LoVo (cell line): ENCODE measurements at regions not wholly inside any gene's neighbourhood (a gene's known extent, or its start where the extent isn't known, plus 50 kb on each side); places are given as distances from the start of the nearest gene placed in this dataset.

Source experiments
- DNase-seq: peaks from one replicate; pipeline ENCODE4 v3.0.0-alpha.2; 2016; ENCODE audit warnings: low spot score

DNA sequence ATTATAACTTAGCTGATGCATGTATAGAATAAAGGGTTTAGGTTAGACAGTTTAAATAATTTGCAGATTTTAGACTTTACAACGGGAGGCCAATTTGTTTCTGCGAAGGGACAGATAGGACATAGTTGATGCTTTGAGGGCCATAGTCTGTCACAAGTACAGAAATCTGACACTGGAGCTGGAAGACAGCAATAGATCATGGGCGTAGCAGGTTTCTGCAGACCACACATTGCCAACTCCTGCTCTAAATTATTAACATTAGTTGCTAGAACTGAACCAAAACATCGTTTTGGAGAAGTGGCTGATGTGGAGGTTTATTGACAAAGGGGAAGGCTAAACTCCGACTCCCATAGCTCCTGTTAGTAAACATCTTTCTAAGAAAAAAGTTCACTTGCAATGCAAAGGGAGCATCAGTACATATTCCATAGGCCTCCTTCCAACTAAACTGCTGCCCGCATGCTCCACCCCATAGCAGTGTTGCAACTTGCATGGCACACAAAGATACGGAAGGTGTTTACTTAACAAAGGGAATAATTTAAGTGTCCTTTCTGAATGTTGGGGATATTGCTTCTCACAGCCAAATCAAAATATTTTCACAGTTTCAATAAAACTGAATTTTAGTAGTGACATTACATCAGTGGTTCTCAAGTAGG is 862.0 kb upstream of the CXADR start:
- DNase-seq = no peak

DNA sequence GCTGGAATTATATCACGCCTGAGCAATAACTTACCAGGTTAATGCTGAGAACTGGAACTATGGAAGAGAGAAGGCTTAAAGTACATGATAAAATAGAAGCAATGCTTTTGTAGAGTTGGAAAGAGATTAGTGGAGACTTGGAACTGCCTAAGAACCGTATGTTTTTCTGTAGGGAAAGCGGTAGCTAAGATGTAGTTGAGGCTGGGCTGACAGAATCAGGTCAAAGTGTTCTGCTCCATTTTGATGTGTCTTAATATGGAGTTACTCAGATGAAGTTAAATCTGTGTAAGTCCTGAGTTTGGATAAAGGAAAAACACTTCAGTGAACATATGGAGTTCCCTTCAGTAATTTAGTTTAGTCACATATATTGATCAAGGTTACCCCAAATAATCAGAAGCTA is 860.9 kb upstream of the CXADR start:
- DNase-seq = no peak

DNA sequence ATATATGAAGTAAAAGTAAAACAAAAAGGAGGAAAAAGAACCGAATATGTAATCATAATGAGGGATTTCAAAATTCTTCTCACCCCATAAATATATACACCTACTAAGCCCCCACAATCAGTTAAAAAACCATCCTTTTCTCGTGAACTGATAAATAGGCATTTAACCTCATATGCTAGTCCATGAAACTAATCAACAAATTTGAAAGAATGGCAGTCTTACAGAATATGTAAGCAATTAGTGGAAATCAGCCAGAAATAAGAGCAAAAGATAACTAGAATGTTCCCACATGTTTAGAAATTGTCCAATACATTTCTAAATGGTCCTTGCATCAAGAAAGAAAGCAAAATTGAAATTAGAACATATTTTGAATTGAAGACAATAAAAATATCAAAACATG is 849.4 kb upstream of the CXADR start:
- DNase-seq = no peak

DNA sequence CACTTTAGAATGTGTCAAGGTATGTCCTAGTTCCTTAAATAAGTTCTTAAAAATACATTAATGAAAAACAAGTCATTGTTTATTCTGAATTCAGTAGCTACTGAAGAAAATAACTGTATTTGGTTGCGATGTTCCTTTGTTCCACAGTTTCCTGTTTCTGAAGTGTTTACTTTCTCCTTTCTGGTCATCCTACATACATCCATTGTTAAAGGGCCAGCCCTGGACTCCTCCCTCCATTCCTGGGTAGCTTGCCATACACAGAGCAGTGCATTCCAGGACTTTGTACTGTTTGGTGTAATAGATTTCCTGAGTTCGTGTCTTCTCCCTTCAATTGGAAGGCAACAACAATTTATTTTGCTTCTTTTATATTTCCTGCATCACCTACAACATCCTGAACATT is 845.4 kb upstream of the CXADR start:
- DNase-seq = no peak

DNA sequence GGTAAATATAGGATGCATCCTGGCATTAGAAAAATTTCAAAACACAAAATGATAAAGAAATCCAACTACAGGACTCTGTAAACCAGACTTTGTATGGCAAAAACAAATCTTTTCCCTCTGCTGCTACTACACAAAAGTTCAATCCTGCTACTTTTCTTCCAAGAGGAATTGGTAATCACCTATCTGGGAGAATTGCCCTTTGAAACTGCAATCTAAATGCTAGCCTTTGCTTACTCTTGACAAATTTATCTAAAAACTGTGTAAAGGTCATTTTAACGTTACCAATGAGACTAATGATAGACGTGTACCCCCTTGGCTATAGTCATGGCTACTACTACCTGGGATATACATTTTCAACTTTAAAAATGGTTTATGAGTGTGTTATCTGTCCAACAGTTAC is 837.9 kb upstream of the CXADR start:
- no peak for DNase-seq

DNA sequence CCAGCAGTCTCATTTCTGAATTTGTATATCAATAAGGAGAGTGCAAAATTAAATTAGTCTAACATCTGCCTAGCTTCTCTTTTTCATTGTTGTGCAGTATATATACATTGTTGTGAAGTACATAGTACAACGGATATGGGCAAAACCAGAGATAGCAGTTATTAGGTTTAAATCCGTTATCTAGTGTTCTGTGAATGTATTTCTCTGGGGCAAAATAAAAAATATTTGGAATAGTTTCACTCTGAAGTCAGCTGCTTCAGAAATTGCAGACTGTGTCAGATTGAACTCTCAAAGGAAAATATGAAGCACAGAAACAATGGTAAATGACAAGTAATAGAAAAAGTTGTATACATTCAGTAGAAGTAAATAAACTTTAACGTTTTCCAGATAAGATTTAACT is 836.5 kb upstream of the CXADR start:
- DNase-seq = no peak

DNA sequence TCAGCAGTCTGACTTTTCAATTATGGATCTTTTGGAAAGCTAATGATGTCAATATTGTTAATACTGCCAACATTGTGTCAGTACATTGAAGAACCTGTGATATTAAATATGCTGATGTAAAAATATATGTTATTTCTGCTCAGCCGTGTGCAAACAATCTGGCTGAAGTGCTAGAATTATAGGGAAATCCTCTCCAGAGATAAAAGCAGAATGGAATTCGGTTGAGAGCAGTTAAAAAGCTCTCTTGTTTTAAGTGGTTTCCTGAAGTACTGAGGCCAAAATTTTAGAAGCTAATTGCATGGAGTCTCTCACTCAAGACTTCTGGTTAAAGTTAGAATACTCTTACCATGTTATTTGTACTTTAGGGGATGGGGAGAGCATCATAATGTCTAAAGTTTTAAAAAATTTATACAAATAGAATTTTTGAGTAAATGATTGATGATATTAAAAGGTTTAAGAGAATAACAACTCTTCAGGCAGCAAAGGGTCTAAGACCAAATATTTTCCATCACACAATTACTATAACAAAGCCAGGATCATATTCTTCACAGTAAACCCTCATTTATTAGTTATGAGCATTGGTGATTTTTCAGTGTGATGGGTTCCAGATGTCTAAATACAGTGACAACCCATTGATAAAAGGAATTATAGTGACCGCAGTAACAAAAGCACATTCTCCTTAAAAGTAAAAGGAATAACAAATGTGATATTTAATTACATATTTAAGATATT is 834.2 kb upstream of the CXADR start:
- DNase-seq = no peak

DNA sequence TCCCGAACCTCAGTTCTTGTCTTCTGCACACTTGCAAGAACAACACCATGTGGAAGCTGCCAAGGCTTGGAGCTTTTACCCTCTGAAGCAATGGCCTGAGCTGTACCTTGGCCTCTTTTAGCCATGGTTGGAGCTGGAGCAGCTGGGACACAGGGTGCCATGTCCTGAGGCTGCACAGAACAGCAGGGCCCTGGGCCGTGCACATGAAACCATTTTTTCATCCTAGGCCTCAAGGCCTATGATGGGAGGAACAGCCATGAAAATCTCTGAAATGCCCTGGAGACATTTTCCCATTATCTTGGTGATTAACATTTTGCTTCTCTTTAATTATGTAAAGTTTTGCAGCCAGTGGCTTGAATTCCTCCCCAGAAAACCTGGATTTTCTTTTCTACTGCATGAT is 817.8 kb upstream of the CXADR start:
- no peak for DNase-seq

DNA sequence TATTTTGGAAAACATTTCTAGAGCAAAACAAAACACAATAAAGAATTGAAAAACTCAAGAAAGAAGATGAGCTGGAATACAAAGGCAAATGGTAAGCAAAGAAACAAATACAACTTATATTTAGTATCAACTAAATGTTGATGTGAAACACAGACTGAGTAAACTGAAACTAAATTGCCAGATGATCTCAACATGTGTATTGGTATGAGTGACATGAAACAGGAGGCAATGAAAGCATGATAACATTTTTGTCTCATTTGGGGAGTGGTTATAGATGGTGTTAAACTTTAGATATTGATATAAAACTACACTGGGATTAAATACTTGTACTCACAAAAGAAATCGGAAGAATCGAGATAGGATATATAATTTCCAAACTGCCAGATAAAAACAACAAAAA is 805.6 kb upstream of the CXADR start:
- no peak for DNase-seq

DNA sequence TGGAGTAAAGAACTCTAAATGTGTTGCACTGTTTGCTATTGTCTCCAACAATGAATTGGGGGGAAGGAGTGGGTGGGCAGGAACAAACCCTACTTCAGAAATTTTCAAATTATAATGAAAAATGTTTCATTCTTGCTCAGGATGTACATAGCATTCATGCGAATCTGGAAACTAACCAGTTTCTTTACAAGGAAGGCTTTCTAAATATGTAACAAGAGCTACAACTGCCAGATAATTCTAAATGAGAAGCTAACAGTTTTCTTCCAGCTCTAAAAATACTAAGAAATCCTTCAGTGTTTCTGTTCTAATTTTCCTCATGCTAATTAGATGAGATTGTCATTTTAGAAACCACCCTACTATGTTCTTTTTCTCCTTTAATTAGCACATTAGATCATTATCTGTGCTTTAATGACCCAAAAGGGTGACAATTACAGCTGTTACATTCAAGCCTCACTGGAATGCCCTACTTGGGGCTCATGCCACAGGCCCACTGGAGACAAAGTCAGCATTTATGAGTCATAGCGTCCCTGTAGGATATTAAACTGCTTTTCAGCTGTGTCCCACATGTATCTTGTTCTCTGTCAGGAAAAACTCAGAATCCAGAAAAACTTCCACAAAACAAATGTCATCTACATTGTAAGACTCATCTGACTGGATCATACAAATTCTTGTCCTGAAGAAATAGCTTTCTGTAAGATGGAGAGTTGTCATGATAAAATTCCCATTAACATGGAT is 804.6 kb upstream of the CXADR start:
- DNase-seq = no peak

DNA sequence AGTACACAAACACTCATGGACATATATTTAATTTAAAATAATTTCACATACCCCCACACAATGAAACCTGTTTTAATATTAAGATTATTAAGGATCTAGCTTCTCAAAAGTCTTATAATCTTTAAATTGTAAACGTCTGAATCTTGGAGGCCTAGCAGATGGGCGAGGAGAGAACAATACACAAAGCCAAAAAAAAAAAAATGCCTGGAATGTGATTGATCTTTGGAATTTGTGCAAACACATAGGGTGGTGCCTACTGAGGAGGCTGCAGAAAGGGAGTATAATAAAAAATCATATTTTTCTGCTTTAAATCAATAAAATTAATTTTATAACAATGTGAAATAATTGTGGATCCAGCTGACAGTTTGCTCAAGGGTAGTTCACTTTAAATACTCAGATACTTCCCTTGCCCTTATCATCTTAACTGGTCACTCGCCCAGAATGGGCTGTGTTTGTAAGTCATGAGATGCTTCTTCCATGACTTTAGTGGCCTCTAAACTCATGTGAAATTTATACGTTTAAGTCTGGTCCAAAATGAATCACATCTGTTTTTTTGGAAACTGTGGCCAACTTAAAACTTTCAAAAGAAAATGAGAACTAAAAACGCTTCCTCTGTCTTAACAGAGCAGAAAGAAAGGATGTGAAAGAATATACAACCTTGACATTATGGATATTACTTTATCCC is 802.8 kb upstream of the CXADR start:
- DNase-seq = no peak

DNA sequence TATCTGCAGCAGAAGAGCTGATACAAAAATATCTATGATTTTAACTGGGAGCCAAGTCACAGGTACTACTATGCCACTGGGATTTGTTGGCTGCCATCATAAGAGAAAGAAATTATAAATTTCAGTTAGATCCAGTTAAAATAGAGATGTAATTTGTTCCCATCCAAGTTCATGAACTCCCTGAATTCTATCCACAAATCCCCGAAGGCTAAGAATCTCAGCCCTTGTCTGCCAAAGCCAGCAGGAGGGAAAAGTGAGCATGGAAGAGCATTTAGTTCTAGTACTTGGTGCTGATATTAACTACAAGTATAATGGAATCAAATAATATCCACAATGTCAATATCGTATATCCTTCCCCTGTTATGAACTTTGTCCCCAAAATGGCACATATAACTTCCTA is 801.1 kb upstream of the CXADR start:
- no peak for DNase-seq

DNA sequence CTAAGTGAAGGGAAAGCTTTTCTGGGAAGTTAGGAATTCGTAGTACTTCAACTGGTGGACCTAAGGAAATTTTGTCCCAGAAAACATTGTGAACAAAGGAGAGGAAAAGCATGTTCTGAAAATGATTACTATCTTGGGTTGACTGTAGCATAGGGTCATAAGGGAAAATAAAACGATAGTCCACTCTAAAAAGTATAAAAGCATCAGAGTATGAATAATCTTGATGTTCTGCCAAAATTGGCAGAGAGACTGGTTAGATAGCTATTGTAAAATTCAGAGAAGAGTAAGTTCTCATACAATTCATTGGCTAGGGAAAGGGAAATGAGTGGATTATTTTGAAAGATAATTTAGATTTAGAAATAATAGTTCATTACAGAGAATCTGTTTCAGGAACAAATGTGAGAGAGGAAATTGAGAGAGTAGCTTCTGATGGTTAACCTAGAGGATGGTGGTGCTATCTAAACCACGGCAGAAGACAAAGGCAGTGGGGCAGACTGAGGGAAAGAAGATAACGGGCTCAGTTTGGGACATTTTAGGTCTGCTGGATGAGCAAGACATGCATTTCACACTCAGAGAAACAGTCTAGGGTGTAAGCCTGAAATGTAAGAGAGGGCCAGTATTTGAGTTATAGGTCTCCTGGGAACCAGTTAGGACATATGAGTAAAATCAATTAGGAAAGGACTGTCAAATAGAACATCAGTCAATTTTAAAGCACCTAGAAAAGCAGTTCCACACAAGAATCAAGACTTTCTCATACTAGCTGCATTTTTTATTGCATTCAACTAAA is 799.3 kb upstream of the CXADR start:
- DNase-seq = no peak

DNA sequence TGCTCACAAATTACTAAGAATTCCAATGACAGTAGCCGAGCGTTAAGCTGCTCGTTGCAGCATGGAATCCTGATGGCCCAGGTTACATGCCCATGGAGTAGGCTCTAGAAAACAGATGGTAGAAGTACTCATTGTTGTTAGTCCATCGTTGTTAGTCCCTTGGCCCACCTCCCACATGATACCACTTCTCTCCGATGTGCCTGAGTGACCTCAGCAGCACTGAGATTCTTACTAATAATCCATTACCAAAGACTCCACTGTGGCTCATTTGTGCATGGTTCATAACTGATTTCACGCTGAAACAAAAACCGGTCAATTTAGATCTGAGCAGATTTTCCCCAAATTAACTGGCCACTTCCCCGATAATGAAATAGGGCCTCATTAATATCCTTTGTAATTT is 772.3 kb upstream of the CXADR start:
- no peak for DNase-seq

DNA sequence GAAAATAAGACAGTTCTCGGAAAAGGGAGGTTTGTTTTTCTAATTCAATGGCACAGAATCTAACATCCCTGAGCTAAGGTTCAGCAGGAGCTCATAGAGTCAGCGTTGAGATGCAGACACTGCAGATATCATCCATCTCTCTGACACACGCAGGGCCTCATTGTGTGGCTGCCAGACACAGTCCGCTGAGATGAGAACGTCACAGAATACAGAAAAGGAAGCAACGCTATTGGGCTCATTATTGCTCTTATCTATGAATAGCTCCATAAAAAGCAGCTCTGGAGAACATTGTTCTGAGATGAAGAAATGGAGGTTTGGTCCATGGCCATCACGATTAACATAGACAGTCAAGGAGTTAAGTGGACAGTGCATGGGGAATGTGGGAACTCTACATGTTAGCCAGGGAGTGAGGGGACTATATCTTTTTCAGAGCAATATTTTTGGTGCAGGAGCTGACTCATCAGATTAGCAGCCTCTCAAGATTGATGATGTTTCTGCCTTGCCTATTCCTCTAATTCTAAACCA is 771.6 kb upstream of the CXADR start:
- DNase-seq = no peak

DNA sequence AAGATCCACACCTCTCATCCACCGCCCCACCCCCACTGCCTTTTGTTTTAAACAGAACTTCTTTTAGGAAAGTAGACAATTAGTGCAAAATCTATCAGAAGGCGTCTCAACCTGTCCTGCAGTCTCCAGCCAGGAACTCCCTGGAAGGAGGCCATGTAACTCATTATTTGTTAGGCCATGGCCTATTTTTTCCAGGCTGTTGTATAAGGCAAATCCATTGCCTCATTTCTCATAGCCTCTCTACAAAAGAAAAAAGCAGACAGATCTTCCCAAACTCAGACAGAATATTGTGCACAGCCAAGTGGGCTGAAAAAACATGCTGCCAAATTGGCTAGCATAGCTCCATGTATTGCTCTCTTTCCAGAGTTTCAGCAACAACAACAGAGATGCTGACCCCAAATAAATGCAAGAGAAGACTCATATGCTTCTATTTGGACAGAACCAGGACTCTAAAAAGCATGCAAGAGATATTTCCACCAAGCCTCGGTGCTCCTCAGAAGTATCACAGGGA is 770.7 kb upstream of the CXADR start:
- no peak for DNase-seq

DNA sequence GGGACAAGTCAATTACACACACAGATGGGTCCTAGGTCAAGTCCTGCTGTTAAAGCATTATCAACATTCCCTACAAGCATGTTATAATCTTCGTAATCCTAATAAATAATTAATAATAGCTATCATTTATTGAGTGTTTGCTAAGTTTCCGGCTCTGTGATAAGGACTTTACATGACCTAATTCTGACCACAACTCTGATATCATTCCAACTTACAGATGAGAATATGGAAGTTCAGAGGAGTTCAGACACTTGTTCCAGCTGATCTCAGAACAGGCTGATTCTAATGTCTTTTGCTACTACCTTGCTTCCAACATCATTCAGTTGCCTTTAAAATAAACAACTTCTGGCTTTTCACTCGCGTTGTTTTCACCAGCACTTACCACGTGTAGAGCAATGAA is 770.1 kb upstream of the CXADR start:
- DNase-seq = no peak

DNA sequence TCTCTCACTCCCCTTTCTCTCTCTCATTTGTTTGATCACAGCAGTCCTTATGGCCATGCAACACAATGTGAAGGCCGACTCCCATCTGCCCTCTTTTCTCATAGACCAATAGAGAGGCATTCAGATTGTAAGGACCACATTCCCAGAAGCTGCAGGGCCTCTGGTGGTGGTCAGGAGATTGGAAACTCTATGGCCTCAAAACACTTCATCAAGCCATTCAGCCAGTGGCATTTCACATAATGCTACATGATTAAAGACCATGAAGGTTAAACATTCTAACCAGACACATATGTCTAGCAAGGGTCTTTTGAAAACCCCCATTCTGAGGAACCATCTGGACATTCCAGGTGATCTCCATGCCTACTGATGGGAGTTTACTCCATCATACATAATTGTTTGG is 769.5 kb upstream of the CXADR start:
- DNase-seq = no peak

DNA sequence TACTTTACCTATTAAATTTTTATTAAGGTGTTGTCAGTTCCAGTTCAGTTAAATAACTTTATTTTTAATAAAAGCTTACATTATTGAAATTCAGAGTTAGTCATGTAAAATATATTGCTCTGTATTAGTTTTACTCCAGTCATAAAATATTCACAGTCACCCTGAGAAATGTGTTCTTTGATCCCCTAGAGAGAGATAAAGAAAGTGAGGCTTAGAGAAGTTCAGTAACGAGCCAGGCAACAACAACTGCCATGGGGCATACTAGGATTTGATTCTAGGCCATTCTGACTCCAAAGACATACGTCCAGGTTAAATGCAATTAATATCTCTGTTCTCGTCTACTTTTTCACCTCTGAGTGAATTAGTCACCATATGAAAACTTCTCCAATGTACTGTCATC is 761.9 kb upstream of the CXADR start:
- no peak for DNase-seq

DNA sequence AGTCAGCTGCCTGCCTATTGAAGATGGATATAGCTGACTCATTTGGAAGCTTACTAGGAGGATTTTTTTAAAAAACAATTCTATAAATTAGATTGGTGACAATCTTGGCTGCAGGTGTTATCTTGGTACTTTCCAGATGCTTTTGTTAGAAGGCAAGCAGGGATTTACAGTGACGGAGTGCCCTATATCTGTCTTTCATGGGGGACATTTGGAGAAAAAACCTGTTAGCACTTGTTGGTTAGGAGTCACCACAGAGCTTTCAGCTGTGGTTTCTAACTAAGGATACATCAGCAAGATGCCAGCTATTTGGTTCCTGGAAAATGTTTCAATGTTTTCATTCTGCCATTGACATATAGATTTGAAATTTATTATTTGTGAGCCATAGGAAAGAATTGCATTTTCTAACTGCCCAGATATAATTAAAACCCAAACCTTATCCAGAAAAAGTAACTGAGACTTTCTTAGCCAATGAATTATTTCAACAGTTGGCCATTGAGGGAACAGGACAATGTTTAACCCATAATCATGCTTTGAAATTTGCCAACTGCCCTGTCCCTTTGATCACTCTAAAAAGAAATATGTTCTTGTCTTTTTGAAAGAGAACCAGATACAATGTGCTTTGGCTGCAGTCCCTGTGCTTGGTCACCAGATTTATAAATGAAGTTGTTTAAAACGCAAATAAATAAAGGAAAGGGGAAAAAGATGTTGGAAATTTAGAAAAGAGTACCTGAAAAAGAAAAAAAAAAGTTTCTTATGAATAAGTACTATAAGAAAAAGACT is 761.0 kb upstream of the CXADR start:
- no peak for DNase-seq

DNA sequence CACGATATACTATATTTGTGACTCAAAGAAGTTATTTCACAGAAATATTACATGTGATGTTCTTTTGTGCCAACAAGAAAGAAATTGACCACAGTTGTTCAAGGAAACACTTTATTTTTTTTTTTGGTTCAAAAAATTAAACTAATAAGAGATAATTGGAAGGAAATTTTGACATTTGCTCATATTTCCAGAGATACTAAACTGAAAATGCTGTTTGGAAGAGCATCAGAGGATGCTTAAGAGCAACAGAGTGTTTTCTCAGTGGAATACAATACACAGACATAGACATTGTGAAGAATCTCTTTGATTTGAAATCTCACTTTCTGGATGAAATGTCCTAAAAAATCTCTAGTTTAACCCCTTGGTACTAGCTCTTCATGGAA is 760.4 kb upstream of the CXADR start:
- no peak for DNase-seq
